PC-9 (cell line): ENCODE measurements at regions not wholly inside any gene's neighbourhood (a gene's known extent, or its start where the extent isn't known, plus 50 kb on each side); places are given as distances from the start of the nearest gene placed in this dataset.

Source experiments
- EZH2 ChIP-seq: fragments of 200-600 bp; sonication (generic); IDR thresholded peaks from 2 replicates; pipeline ENCODE4 v1.8.0; 2017; ENCODE audit warnings: antibody characterized with exemption, low read depth
- TF ChIP-seq, protein P1 (sequence below): fragments of 200-600 bp; sonication (generic); conservative IDR thresholded peaks from 2 replicates; pipeline ENCODE4 v1.6.1; 2017; ENCODE audit warnings: mixed run types, antibody characterized with exemption, mild to moderate bottlenecking, moderate library complexity

GRCh38 chr3:17938313-17938712, 195.9 kb upstream of the TBC1D5 start:
- TF ChIP-seq, protein P1, sequence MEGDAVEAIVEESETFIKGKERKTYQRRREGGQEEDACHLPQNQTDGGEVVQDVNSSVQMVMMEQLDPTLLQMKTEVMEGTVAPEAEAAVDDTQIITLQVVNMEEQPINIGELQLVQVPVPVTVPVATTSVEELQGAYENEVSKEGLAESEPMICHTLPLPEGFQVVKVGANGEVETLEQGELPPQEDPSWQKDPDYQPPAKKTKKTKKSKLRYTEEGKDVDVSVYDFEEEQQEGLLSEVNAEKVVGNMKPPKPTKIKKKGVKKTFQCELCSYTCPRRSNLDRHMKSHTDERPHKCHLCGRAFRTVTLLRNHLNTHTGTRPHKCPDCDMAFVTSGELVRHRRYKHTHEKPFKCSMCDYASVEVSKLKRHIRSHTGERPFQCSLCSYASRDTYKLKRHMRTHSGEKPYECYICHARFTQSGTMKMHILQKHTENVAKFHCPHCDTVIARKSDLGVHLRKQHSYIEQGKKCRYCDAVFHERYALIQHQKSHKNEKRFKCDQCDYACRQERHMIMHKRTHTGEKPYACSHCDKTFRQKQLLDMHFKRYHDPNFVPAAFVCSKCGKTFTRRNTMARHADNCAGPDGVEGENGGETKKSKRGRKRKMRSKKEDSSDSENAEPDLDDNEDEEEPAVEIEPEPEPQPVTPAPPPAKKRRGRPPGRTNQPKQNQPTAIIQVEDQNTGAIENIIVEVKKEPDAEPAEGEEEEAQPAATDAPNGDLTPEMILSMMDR = no peak
- no peak for TF ChIP-seq EZH2
